GM18873 (cell line): ENCODE measurements at regions not wholly inside any gene's neighbourhood (a gene's known extent, or its start where the extent isn't known, plus 50 kb on each side); places are given as distances from the start of the nearest gene placed in this dataset.
A peak's percentile ranks its signal among the peaks of the same experiment; 100 is the strongest.

Experiments used
- ATAC-seq: cut with Tn5 transposase; IDR thresholded peaks from one replicate; pipeline ENCODE4 v1.9.1; 2021; ENCODE audit warnings: mild to moderate bottlenecking, moderate library complexity, moderate number of reproducible peaks; ENCODE audit not compliant: unreplicated experiment, low FRiP score

DNA sequence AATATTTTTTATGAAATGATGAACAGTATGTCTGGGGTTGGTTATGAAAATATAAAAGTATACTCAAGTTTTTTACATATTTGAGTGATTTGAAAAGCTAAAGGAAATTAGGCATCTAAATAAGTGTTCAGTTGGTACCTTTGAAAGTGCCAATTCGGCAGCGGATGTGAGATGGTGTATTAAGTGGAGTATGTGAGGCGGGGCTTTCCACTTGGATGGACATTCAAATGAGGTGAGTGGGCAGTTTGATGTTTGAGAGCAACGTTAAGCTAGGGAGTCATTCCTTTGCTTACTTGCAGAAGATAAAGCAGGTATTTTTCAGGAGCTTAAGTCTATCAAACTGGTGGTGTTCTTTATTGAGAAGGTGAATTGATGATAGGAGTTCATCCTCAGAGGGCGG is 189.0 kb upstream of the GOLIM4 start:
- no peak for ATAC-seq

GRCh38 chr3:168275662-168276061 is 179.9 kb upstream of the GOLIM4 start:
- ATAC-seq = no peak

DNA sequence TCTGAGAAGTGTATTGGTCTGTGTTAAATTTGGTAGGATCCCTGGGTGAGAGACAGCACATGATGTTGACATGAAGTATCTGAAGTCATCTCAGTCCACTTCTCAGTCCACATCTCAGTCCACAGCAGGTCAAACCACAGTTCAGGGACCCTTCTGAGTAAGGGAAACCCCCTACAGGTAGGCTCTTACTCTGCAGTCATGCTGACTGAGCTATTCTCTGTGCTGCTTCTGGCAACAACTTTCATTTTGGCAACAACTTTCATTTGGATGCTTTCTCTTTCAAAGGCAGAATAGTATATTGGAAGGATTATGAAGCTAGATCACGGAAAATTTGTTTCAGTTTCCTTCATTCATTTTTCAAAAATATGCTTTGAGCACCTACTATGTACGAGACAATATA is 178.2 kb upstream of the GOLIM4 start:
- ATAC-seq = peak; percentile 80

GRCh38 chr3:168273036-168273435 is 177.3 kb upstream of the GOLIM4 start:
- no peak for ATAC-seq

- ATAC-seq = no peak
Measured at GRCh38 chr3:168272343-168272985, 176.7 kb upstream of the GOLIM4 start.

DNA sequence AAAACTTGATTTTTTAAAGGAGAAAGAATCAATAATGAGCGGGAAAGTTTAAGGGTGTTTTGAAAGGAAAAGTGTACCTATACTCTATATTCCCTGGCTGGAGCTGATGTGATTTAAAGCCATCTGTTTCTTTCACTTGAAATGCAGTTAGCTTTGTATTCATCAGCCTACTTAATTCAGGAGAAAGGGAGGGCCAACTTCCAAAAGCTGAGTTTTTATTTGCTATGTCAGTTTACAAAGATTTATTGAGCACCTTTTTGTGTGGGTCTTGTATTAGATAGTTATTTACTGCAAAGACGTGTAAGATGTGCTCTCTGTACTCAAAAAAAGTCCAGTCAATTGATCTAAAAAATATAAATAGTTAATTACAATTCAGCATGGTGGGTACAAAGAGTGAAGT is 176.2 kb upstream of the GOLIM4 start:
- ATAC-seq = no peak

- ATAC-seq = no peak
Measured at GRCh38 chr3:168269001-168269400, 173.3 kb upstream of the GOLIM4 start.

DNA sequence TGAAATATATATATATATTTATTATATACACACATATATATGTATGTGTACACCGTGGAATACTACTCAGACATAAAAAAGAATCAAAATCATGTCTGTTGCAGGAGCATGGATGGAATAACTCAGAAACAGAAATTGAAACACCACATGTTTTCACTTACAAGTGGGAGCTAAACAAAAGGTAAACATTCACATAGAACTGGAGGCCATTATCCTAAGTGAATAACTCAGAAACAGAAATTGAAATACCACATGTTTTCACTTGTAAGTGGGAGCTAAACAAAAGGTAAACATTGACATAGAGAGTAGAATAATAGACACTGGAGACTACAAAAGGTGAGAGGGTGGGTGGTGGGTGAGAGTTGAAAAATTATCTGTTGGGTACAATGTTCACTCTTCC is 171.5 kb upstream of the GOLIM4 start:
- ATAC-seq = no peak

DNA sequence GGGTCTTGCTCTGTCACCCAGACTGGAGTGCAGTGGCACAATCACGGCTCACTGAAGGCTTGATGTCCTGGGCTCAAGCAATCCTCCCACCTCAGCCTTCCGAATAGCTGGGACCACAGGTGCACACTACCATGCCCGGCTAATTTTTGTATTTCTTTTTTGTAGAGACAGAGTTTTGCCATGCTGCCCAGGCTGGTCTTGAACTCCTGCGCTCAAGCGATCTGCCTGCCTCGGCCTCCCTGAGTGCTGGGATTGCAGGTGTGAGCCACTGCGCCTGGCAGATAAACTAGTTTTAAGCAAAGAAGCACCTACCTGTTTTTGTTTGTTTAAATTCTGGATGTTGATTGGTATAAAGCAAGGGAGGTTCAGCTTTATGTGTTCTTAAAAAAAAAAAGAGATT is 170.6 kb upstream of the GOLIM4 start:
- no peak for ATAC-seq

- ATAC-seq = no peak
Measured at GRCh38 chr3:168262887-168263286, 167.2 kb upstream of the GOLIM4 start.

DNA sequence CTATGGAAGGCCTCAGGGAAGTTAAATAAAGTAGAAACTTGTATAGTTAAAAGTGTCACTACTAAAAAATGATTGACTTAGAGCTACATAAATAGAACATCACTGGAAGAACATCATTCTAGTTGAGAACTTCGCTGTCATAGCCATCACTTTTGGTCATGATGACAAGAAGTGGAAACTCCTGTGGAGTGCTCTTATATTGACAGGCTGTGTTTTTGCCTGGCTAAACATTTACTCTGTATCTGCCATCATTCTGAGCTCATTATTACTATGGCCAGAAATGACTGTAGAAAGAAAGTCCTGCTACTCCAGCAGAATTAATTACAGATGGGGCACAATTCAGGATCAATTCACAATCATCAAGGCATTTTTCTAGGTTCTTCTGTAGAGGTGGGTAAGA is 165.1 kb upstream of the GOLIM4 start:
- peak; percentile 94 for ATAC-seq

DNA sequence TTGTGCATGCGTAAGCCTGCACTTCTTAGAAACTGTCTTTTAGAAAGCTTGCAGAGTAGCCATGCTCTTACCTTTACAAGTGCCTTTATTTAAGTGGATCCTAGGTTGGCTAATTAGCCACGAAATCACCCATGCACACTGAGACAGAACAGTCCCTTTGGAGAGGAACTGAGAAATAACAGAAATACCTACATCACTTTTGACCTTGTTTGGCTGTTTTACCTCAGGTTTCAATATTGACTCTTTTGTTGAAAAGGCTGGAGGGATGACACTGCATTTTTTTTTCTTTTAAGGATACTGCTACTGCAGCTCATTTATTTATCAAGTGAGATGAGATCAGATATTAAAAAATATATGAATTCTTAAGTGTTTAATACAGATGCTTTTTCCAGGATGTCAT is 155.6 kb upstream of the GOLIM4 start:
- ATAC-seq = peak; percentile 61

GRCh38 chr3:168250415-168250861 is 154.7 kb upstream of the GOLIM4 start:
- peak; percentile 26 for ATAC-seq

DNA sequence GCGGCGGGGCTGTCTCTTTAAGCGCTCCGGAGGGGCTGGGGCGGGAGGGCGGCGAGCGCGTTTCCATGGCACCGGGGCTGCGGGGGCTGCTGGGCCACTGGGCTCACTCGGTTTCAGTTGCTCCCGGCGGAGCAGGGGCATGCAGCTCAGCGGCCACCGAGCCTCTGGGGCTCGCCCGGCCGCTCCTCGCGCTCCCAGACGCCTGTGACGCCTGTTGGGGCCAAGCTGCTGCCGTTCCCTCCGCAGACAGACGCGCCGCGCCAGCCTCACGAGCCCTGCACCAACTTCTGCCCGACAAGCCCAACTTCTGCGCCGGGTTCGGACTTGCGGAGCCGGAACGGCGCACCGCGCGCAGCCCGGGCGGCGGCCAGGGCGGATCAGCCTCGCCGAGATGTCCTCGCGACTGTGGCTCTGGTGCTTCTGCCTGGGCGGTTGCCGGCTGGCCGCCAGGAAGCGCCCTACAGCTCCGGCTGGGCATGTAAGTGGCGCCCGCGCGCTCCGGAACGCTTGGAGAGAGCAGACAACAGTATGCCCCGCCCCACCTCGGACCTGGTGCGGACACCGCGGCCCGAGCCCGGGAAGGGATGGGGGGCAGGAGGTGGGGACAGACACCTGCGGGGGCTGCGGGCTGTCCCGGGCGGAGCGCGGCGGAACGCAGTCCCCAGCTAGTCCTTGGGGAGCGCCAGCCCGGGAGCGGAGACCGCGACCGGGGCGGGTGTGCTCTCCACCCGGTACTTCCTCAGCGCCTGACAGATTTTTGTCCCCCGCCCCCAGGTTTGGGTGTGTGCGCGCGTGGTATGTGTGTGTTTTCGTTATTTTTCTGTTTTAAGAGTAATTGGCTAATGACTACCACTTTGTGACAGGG is 154.1 kb upstream of the GOLIM4 start:
- ATAC-seq = peak; percentile 64

DNA sequence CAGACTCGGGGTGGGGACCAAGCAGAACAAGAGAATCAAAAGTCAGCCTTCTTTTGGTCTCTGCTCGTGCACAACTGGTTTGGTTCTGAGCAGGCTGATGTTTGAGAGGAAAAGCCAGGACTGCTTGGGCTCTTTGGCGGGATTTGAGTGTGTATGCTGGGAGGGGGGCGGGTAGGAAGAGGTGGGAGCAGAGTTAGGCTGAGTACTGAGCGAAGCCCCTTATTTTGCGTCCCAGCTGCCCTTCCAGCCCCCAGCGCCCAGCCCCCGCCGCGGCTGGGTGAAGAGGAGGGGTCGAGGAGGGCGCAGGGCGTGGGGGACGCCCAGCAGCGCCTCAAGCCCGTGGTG is 153.5 kb upstream of the GOLIM4 start:
- ATAC-seq = no peak

DNA sequence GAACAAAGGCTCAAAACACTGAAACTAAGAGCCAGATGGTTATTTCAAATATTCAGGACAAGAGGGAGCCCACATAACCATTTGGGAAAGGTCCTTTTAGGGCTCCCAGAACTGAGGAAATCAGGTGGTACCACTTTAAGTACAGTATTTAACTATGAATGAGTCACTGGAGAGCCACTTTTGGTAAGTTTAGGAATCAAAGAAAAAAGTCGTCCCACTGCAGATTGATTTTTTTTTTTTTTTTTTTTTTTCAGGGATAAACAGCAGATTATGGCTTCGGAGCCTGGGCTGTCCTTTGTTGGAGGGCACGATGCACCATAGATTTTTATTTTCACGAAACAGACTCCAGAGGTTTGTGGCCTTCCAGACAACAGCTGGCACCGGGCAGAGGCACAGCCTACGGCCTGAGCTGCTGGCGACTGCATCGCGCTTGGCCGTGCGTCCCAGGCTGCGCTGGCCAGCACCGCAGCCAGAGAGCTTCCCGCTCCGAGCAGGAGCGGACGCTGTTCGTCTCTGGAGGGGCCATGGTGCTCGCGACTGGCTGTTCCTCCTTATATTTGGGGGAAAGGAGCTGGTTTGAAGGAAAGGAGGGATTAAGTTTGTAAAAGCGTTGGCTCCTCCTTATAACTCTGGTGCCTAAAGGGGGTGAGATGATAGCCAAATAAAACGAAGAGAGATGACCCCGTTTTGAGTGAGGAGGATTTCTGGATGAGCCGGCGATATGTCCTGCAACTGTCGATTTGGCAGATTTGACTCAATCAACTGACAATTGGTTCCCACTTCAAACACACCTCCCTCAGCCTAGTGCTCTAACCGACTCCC is 152.9 kb upstream of the GOLIM4 start:
- no peak for ATAC-seq

DNA sequence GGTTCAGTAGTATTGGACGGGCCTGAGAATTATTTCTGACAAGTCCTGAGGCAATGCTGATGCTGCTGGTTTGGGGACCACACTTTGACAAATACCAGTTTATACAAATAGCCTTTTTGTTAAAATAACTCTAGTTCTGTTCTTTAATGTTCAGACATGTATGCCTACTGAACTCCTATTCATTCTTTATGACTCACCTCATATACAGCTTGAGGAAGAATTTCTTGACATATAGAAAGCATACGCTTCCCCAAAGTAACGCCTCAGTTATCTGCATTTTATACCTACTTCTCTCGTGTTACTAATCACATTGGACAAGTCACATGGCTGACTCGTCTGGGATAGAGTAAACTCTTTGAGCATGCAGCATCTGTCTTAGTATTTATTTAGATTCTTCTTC is 145.4 kb upstream of the GOLIM4 start:
- no peak for ATAC-seq

- ATAC-seq = no peak
Measured at GRCh38 chr3:168239287-168239686, 143.6 kb upstream of the GOLIM4 start.

DNA sequence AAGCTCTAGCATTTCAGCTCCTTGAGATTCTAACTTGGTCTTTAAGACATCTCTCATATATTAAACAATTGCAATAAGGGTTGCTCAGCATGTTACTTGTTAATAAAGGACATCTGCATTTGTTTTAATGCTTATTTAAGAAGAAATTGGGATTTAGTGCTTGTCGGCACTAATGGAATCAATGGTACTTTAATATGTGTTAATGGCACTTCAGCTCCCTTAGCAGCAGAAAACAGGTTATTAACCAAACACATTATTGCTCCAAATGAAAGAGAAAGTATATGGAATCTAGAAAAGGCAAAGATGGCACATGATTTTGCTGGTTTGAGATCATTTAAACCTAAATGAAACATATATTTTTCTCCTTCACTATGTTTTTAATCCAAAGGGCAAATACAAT is 137.3 kb upstream of the GOLIM4 start:
- ATAC-seq = no peak

GRCh38 chr3:168223085-168223484 is 127.4 kb upstream of the GOLIM4 start:
- no peak for ATAC-seq

DNA sequence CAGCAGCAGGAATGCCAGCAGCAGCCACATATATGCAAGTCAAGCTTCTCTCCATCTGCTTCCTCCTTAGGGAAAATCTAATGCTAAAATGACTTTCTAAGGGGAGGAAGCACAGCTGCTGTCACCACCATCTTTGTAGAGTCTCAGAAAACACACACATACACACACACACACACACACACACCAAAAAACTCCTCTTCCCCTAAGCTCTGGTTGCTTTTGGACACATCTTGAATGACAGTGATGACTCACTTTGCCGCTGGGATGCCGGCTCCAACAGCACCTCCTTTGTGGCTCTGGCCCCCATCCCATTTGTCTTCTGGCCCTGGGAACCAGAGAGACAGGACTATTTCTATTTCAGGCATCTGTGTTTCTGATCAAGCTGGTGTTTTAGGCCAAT is 124.8 kb upstream of the GOLIM4 start:
- no peak for ATAC-seq
